H9 (cell line): ENCODE measurements at regions not wholly inside any gene's neighbourhood (a gene's known extent, or its start where the extent isn't known, plus 50 kb on each side); places are given as distances from the start of the nearest gene placed in this dataset.

Experiments used
- DNase-seq: peaks from one replicate; pipeline ENCODE4 v3.0.0-alpha.2; 2017
- H2AFZ ChIP-seq: one replicate; pipeline ENCODE4 v1.6.1; 2013; ENCODE audit warnings: mild to moderate bottlenecking, low read length, control low read depth, moderate library complexity
- H2AK5ac ChIP-seq: 2 replicates; pipeline ENCODE4 v1.6.1; 2013; ENCODE audit warnings: low read length, control low read depth, mixed read lengths; ENCODE audit not compliant: insufficient read length
- H2BK120ac ChIP-seq: one replicate; pipeline ENCODE4 v1.6.1; 2013; ENCODE audit warnings: low read depth, mild to moderate bottlenecking, low read length, control low read depth, inconsistent platforms; ENCODE audit not compliant: poor library complexity, severe bottlenecking
- H2BK12ac ChIP-seq: 2 replicates; pipeline ENCODE4 v1.6.1; 2013; ENCODE audit warnings: low read length, control low read depth, mixed read lengths, low read depth; ENCODE audit not compliant: insufficient read length
- H2BK15ac ChIP-seq: 2 replicates; pipeline ENCODE4 v1.6.1; 2013; ENCODE audit warnings: low read depth, low read length, control low read depth
- H2BK20ac ChIP-seq: one replicate; pipeline ENCODE4 v1.6.1; 2013; ENCODE audit warnings: low read depth, mild to moderate bottlenecking, low read length, control low read depth, inconsistent platforms; ENCODE audit not compliant: poor library complexity, severe bottlenecking
- H2BK5ac ChIP-seq: 2 replicates; pipeline ENCODE4 v1.6.1; 2013; ENCODE audit warnings: low read length, control low read depth, mixed read lengths; ENCODE audit not compliant: insufficient read length
- H3K14ac ChIP-seq: 2 replicates; pipeline ENCODE4 v1.6.1; 2013; ENCODE audit warnings: low read length, control low read depth; ENCODE audit not compliant: insufficient read depth
- H3K18ac ChIP-seq: 2 replicates; pipeline ENCODE4 v1.6.1; 2013; ENCODE audit warnings: low read depth, mild to moderate bottlenecking, mixed read lengths, low read length, control low read depth; ENCODE audit not compliant: insufficient read length
- H3K23ac ChIP-seq: 2 replicates; pipeline ENCODE4 v1.6.1; 2013; ENCODE audit warnings: low read length, control low read depth, mixed read lengths, low read depth; ENCODE audit not compliant: insufficient read length
- H3K23me2 ChIP-seq: 2 replicates; pipeline ENCODE4 v1.6.1; 2013; ENCODE audit warnings: low read depth, mild to moderate bottlenecking, mixed read lengths, low read length, control low read depth; ENCODE audit not compliant: insufficient read length, poor library complexity, severe bottlenecking
- H3K27ac ChIP-seq: 2 replicates; pipeline ENCODE4 v1.5.1; 2013; ENCODE audit warnings: low read length, control low read depth, mixed read lengths, low read depth; ENCODE audit not compliant: insufficient read length
- H3K27me3 ChIP-seq: 2 replicates; pipeline ENCODE4 v1.6.1; 2013; ENCODE audit warnings: low read length, control low read depth, inconsistent platforms; ENCODE audit not compliant: insufficient read depth
- H3K4ac ChIP-seq: 2 replicates; pipeline ENCODE4 v1.6.1; 2013; ENCODE audit warnings: low read depth, mild to moderate bottlenecking, control low read depth, inconsistent platforms, low read length, moderate library complexity
- H3K4me1 ChIP-seq: 2 replicates; pipeline ENCODE4 v1.6.1; 2013; ENCODE audit warnings: low read length, control low read depth, inconsistent platforms; ENCODE audit not compliant: insufficient read depth
- H3K4me2 ChIP-seq: 2 replicates; pipeline ENCODE4 v1.6.1; 2013; ENCODE audit warnings: low read length, control low read depth, mixed read lengths; ENCODE audit not compliant: insufficient read length, insufficient read depth
- H3K56ac ChIP-seq: 2 replicates; pipeline ENCODE4 v1.6.1; 2013; ENCODE audit warnings: low read depth, mild to moderate bottlenecking, mixed read lengths, low read length, control low read depth; ENCODE audit not compliant: insufficient read length
- H3K79me1 ChIP-seq: 2 replicates; pipeline ENCODE4 v1.6.1; 2013; ENCODE audit warnings: low read depth, mild to moderate bottlenecking, moderate library complexity, low read length, control low read depth, inconsistent platforms; ENCODE audit not compliant: insufficient read depth, poor library complexity, severe bottlenecking
- H3K79me2 ChIP-seq: 2 replicates; pipeline ENCODE4 v1.6.1; 2013; ENCODE audit warnings: low read length, control low read depth, inconsistent platforms; ENCODE audit not compliant: insufficient read depth
- H3K9ac ChIP-seq: 2 replicates; pipeline ENCODE4 v1.6.1; 2013; ENCODE audit warnings: low read length, control low read depth, mixed read lengths; ENCODE audit not compliant: insufficient read length; ENCODE audit errors: extremely low read depth
- H3K9me3 ChIP-seq: one replicate; pipeline ENCODE4 v1.6.1; 2013; ENCODE audit warnings: low read depth, low read length, inconsistent platforms; ENCODE audit not compliant: control insufficient read depth
- H3T11ph ChIP-seq: one replicate; pipeline ENCODE4 v1.6.1; 2013; ENCODE audit warnings: mild to moderate bottlenecking, low read length, control low read depth, inconsistent platforms
- H4K20me1 ChIP-seq: one replicate; pipeline ENCODE4 v1.6.1; 2013; ENCODE audit not compliant: control insufficient read depth, insufficient read length, insufficient read depth
- H4K5ac ChIP-seq: 2 replicates; pipeline ENCODE4 v1.6.1; 2013; ENCODE audit warnings: low read depth, mild to moderate bottlenecking, mixed read lengths, low read length, control low read depth; ENCODE audit not compliant: insufficient read length
- H4K8ac ChIP-seq: replicated peaks from 2 replicates; pipeline ENCODE4 v1.6.1; 2013; ENCODE audit warnings: low read length, control low read depth, mixed read lengths, low read depth; ENCODE audit not compliant: insufficient read length
- H4K91ac ChIP-seq: 2 replicates; pipeline ENCODE4 v1.6.1; 2013; ENCODE audit warnings: low read depth, mild to moderate bottlenecking, moderate library complexity, mixed read lengths, low read length, control low read depth; ENCODE audit not compliant: insufficient read length
- H3K27ac Mint-ChIP-seq, 3 experiments: 2 replicates in 2 of 3; 3 replicates in 1 of 3; pipeline ENCODE4 v1.8.0; 2020 to 2021; ENCODE audit warnings: mixed read lengths in 3 of 3, mild to moderate bottlenecking in 1 of 3, moderate library complexity in 1 of 3
- H3K27me3 Mint-ChIP-seq: 2 replicates; pipeline ENCODE4 v1.8.0; 2021; ENCODE audit warnings: low read depth, mild to moderate bottlenecking, moderate library complexity, mixed read lengths
- H3K36me3 Mint-ChIP-seq, 3 experiments: 2 replicates in 2 of 3; 3 replicates in 1 of 3; pipeline ENCODE4 v1.8.0; 2020 to 2021; ENCODE audit warnings: low read depth in 3 of 3, mixed read lengths in 3 of 3; ENCODE audit not compliant: insufficient read depth in 1 of 3
- H3K4me1 Mint-ChIP-seq, 2 experiments: 2 replicates each; pipeline ENCODE4 v1.8.0; 2020; ENCODE audit warnings: mixed read lengths in 2 of 2
- H3K4me3 Mint-ChIP-seq, 2 experiments: 2 replicates in 1 of 2; 3 replicates in 1 of 2; pipeline ENCODE4 v1.8.0; 2020 to 2021; ENCODE audit warnings: mild to moderate bottlenecking in 2 of 2, mixed read lengths in 2 of 2, moderate library complexity in 1 of 2
- H3K9me3 Mint-ChIP-seq, 2 experiments: 2 replicates in 1 of 2; 3 replicates in 1 of 2; pipeline ENCODE4 v1.8.0; 2020; ENCODE audit warnings: mild to moderate bottlenecking in 2 of 2, mixed read lengths in 2 of 2, moderate library complexity in 1 of 2
- CTCF ChIP-seq: fragments of 200-600 bp; sonication (generic); conservative IDR thresholded peaks from 3 replicates; pipeline ENCODE4 v1.8.0; 2021; ENCODE audit warnings: antibody characterized with exemption, mild to moderate bottlenecking
- WGBS: extraction: QIAGEN DNeasy Blood & Tissue Kit; methylation state at CpG from one replicate; pipeline ENCODE4 v1.1.7; 2013; ENCODE audit warnings: missing lambda C conversion rate, low lambda C conversion rate, mixed read lengths; ENCODE audit not compliant: insufficient read length; ENCODE audit errors: extremely low coverage; 5-methylcytosine and 5-hydroxymethylcytosine counted together

DNA sequence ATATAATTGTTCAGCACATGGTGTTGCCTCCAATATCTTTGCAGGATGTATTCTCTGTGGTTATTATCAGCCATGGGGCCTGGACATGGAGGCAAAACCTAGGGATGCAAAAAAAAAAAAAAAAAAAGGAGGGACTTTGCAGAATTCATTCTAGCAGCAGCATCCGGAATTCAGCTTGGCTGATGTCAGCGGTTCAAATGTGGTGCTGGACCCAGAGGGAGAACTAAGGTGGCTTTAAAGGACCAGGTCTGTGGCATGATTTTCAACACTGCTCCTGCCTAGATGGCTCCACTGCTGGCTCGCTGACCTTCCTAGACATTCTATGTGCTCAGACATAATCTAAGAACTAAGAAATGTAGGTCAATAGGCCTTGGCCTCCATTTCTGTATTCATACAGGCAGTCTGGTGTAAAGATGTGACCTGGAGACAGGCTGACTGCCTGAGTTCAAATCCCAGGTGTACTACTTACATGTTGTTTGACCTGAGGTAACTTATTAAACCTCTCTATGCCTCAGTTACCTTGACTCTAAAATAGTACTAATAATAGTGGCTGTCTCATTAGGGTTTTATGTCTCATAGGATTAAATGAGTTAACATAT is 108.6 kb downstream of the PPM1A start:
- no peak overlapping the region for H4K8ac ChIP-seq
- H2BK20ac ChIP-seq = no peak overlapping the region
- H3K18ac ChIP-seq = no peak overlapping the region
- no peak overlapping the region for H3K14ac ChIP-seq
- no peaks in the 10 kb centered on the region for H3K79me1 ChIP-seq
- no peak overlapping the region for H4K5ac ChIP-seq
- no peak overlapping the region for H2BK12ac ChIP-seq
- no peak overlapping the region for H2BK120ac ChIP-seq
- H4K20me1 ChIP-seq = no peaks in the 10 kb centered on the region
- H3K27ac ChIP-seq = no peak overlapping the region
- no peak overlapping the region for H4K91ac ChIP-seq
- H2AK5ac ChIP-seq = no peak overlapping the region
- H3K27ac Mint-ChIP-seq = no peak overlapping the region
- H3K23me2 ChIP-seq = no peaks in the 10 kb centered on the region
- no peak for DNase-seq
- peaks cover 14 to 20% of the 10 kb centered on the region in 2 experiments for H3K4me1 Mint-ChIP-seq
- no peak overlapping the region for H3K23ac ChIP-seq
- no peak overlapping the region for H3K56ac ChIP-seq
- H3K4me2 ChIP-seq = no peak overlapping the region
- H3K4ac ChIP-seq = no peak overlapping the region
- no peaks in the 10 kb centered on the region for H3K79me2 ChIP-seq
- H2BK15ac ChIP-seq = no peak overlapping the region
- H2BK5ac ChIP-seq = no peak overlapping the region
- no peaks in the 10 kb centered on the region for H3K27me3 ChIP-seq
- no peaks in the 10 kb centered on the region for H3K36me3 Mint-ChIP-seq
- no peak overlapping the region for H3K4me3 Mint-ChIP-seq
- no peak for TF ChIP-seq CTCF
- WGBS = no CpG with 5 or more reads among the region's 3 CpGs
- no peaks in the 10 kb centered on the region for H3K9me3 Mint-ChIP-seq
- H3T11ph ChIP-seq = no peak overlapping the region
- peaks cover 3% of the 10 kb centered on the region for H3K27me3 Mint-ChIP-seq
- peaks cover 2% of the 10 kb centered on the region; the same call in 1 of the 2 replicates for H3K4me1 ChIP-seq
- no peaks in the 10 kb centered on the region for H3K9me3 ChIP-seq
- no peak overlapping the region for H2AFZ ChIP-seq
- no peak overlapping the region for H3K9ac ChIP-seq
